Activated naive CD8-positive, alpha-beta T cell treated with anti-CD3 and anti-CD28 coated beads, Interleukin-2, amount 50 U/mL, for 24 hours (primary cell): ENCODE measurements at regions not wholly inside any gene's neighbourhood (a gene's known extent, or its start where the extent isn't known, plus 50 kb on each side); places are given as distances from the start of the nearest gene placed in this dataset.

Experiments used
- ATAC-seq: fragments of 150-1000 bp; cut with Tn5 transposase; one replicate; pipeline ENCODE4 v1.10.0; 2021
- DNase-seq: peaks from one replicate; pipeline ENCODE4 v3.0.0; 2021
- H3K27ac Mint-ChIP-seq: one replicate; pipeline ENCODE4 v1.8.0; 2021; ENCODE audit warnings: mild to moderate bottlenecking, mixed read lengths
- H3K27me3 Mint-ChIP-seq: one replicate; pipeline ENCODE4 v1.8.0; 2021; ENCODE audit warnings: mixed read lengths
- H3K36me3 Mint-ChIP-seq: one replicate; pipeline ENCODE4 v1.8.0; 2021; ENCODE audit warnings: low read depth, mixed read lengths
- H3K4me1 Mint-ChIP-seq: one replicate; pipeline ENCODE4 v1.8.0; 2021; ENCODE audit warnings: mixed read lengths
- H3K4me3 Mint-ChIP-seq: one replicate; pipeline ENCODE4 v1.8.0; 2021; ENCODE audit warnings: mild to moderate bottlenecking, moderate library complexity, mixed read lengths
- H3K9me3 Mint-ChIP-seq: one replicate; pipeline ENCODE4 v1.8.0; 2021; ENCODE audit warnings: mixed read lengths

GRCh38 chr22:47460176-47460575 lies 697.7 kb downstream of the TBC1D22A start:
- peaks cover 1% of the 10 kb centered on the region for H3K4me1 Mint-ChIP-seq
- no peak overlapping the region for H3K4me3 Mint-ChIP-seq
- no peaks in the 10 kb centered on the region for H3K36me3 Mint-ChIP-seq
- no peak overlapping the region for H3K27ac Mint-ChIP-seq
- H3K27me3 Mint-ChIP-seq: peaks cover 4% of the 10 kb centered on the region
- no peak for DNase-seq
- H3K9me3 Mint-ChIP-seq: peaks cover 6% of the 10 kb centered on the region
- no peak for ATAC-seq

DNA sequence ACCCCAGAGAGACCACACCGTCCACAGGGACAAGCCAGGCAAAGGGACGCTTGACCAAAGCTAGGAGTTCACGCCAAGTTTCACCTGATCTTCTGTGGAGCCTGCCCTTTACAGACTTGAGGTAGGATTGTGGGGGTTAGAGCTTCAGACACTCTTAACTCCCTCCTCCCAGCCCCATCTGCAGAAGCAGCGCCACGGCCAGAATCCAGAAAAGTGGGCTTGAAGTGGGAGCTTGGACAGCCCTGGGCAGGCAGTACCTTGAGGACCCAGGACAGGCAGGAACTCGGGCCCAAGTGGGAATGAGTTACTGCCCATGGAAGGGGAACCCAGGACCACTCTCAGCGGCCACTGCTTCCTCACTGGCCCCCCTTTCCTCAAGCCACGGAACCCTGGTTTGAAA lies 695.9 kb downstream of the TBC1D22A start:
- ATAC-seq: no peak
- Mint-ChIP-seq H3K4me3 (no peak overlapping the region), H3K36me3 (no peaks in the 10 kb centered on the region), H3K4me1 (peaks cover 1% of the 10 kb centered on the region), H3K27ac (no peak overlapping the region), H3K27me3 (no peaks in the 10 kb centered on the region), H3K9me3 (peaks cover 17% of the 10 kb centered on the region)
- DNase-seq: no peak

DNA sequence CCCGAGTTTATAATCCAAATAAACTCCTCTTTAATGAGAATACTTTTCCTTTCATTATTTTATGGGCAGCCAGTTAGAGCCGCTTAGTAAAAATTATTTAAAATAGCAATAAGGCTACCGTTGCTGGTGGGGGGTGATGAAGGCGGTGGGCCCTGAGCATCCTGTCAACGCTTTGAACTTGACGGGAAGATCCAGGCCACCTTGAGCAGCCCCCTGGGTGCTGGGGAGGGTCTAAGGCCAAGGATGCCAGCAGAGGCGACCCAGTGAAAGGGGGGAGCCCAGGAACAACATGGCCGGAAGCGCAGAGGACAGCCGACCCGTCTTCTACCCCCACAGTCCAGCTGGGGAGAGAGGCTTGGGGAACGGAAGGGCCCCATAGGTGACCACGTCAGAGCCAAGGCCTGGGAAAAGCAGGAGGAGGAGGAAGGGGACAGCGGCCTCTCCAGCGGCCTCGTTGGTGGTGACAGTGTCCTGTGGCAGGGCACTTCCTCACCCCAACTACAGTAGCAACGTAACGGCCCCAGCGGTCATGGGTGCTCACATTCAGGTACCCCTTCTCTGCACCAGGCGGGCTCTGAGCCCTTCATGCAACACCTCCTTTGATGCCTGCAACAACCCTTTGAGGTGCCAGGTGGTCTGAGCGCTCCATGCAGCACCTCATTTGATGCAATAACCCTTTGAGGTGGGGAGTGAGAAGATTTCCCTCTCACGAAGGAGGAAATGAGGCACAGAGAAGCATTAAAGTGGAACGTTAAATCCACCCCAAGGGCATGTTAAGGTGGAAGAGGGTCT lies 695.3 kb downstream of the TBC1D22A start:
- no peak overlapping the region for H3K27ac Mint-ChIP-seq

GRCh38 chr22:47457021-47457420 lies 694.6 kb downstream of the TBC1D22A start:
- DNase-seq (no peak), ATAC-seq (no peak)
- Mint-ChIP-seq H3K4me1 (peaks cover 1% of the 10 kb centered on the region), H3K9me3 (peaks cover 24% of the 10 kb centered on the region), H3K27me3 (no peaks in the 10 kb centered on the region), H3K4me3 (no peak overlapping the region), H3K36me3 (no peaks in the 10 kb centered on the region), H3K27ac (no peak overlapping the region)

More for the DNA sequence above, 695.3 kb downstream of the TBC1D22A start:
- Mint-ChIP-seq H3K9me3 (peaks cover 23% of the 10 kb centered on the region), H3K4me1 (peaks cover 1% of the 10 kb centered on the region), H3K4me3 (no peak overlapping the region), H3K36me3 (no peaks in the 10 kb centered on the region), H3K27me3 (no peaks in the 10 kb centered on the region)
- no peak for DNase-seq
- ATAC-seq: no peak

DNA sequence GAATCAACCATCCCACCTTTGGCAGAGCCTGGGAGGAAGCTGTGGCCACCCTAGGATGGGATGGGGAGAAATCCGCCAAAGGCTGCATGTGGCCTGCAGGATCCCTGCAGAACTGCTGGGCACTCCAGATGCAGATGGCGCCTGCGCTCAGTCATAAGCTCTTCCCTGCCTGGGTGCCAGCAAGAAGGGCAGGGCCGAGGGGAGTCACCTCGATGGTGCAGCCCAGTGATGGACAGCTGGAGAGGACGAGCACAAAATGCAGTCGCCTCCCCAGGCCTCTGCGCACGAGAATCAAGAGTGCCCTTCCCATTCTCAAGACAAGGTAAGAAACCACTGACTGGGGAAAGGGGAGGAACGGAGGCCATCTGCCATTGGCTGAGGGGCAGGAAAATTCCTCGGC lies 693.6 kb downstream of the TBC1D22A start:
- Mint-ChIP-seq H3K36me3 (no peaks in the 10 kb centered on the region), H3K4me3 (no peak overlapping the region), H3K27me3 (no peaks in the 10 kb centered on the region), H3K27ac (no peak overlapping the region), H3K9me3 (peaks cover 24% of the 10 kb centered on the region), H3K4me1 (peaks cover 1% of the 10 kb centered on the region)
- ATAC-seq (no peak), DNase-seq (no peak)

GRCh38 chr22:47453049-47453448 lies 690.6 kb downstream of the TBC1D22A start:
- Mint-ChIP-seq H3K4me1 (no peaks in the 10 kb centered on the region), H3K9me3 (peaks cover 24% of the 10 kb centered on the region), H3K27me3 (no peaks in the 10 kb centered on the region), H3K27ac (no peak overlapping the region), H3K4me3 (no peak overlapping the region), H3K36me3 (no peaks in the 10 kb centered on the region)
- ATAC-seq (no peak), DNase-seq (no peak)

- H3K36me3 Mint-ChIP-seq: no peaks in the 10 kb centered on the region
- no peak for DNase-seq
- no peaks in the 10 kb centered on the region for H3K4me1 Mint-ChIP-seq
- H3K9me3 Mint-ChIP-seq: peaks cover 24% of the 10 kb centered on the region
- H3K27ac Mint-ChIP-seq: no peak overlapping the region
- H3K4me3 Mint-ChIP-seq: no peak overlapping the region
- ATAC-seq: no peak
- H3K27me3 Mint-ChIP-seq: no peaks in the 10 kb centered on the region
These were observed 689.7 kb downstream of the TBC1D22A start for GRCh38 chr22:47452184-47452583.

GRCh38 chr22:47450876-47451475 lies 688.5 kb downstream of the TBC1D22A start:
- Mint-ChIP-seq H3K36me3 (no peaks in the 10 kb centered on the region), H3K4me3 (no peak overlapping the region), H3K4me1 (no peaks in the 10 kb centered on the region), H3K27ac (no peak overlapping the region), H3K9me3 (peaks cover 24% of the 10 kb centered on the region), H3K27me3 (no peaks in the 10 kb centered on the region)
- ATAC-seq: no peak
- no peak for DNase-seq

GRCh38 chr22:47449508-47450270 lies 687.2 kb downstream of the TBC1D22A start:
- Mint-ChIP-seq H3K27ac (no peak overlapping the region), H3K36me3 (no peaks in the 10 kb centered on the region), H3K9me3 (peaks cover 17% of the 10 kb centered on the region), H3K4me3 (no peak overlapping the region), H3K4me1 (no peaks in the 10 kb centered on the region), H3K27me3 (peaks cover 6% of the 10 kb centered on the region)
- DNase-seq (no peak), ATAC-seq (no peak)

GRCh38 chr22:47448231-47449223 lies 686.1 kb downstream of the TBC1D22A start:
- ATAC-seq: no peak
- H3K36me3 Mint-ChIP-seq: no peaks in the 10 kb centered on the region
- no peaks in the 10 kb centered on the region for H3K4me1 Mint-ChIP-seq
- peaks cover 6% of the 10 kb centered on the region for H3K27me3 Mint-ChIP-seq
- H3K9me3 Mint-ChIP-seq: peaks cover 9% of the 10 kb centered on the region
- no peak overlapping the region for H3K4me3 Mint-ChIP-seq
- DNase-seq: no peak
- no peak overlapping the region for H3K27ac Mint-ChIP-seq

DNA sequence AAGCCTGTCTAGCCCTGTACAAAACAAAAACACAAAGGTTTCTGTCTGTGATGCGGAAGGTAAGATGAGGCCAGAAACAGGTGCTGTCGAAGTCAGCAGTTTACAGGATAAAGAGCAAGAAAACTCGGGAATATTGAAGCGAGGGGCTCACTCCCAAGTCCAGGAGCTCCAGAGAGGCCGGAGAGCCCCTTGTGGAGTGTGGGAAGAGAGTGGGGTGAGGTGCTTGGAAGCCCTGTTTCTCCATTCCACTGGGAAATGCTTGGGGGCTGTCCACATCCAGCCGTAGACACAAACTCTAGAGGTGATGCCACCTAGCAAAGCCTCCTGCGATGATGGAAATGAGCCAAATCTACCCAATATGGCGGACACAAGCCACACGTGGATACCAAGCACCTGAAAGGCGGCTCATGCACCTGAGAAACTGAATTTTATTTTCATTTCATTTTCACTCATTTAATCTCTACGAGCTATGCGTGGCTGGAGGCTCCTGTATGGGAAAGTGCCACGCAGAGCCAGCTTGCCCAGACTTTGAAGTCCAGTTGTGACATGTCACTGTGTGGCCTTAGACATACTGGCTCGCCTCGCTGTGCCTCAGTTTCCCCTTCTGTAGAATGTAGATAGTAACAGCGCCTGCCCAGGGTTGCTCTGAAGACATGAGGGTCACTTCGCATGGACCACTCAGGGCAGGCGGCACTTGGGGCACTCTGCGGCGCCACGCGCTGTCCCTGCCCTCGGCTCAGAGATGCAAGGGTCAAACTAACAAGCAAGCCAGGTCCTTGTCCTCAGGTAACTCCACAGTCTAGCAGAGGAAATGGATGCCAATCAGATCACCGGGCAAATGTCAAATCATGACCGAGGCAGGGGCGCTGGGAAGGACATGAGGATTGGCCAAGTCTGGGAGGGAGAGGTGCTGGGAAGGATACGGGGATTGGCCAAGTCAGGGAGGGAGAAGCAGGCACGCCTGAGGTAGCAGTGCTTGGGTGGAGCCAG lies 684.7 kb downstream of the TBC1D22A start:
- no peak for DNase-seq
- Mint-ChIP-seq H3K27me3 (peaks cover 6% of the 10 kb centered on the region), H3K9me3 (peaks cover 6% of the 10 kb centered on the region), H3K4me3 (no peak overlapping the region), H3K36me3 (no peaks in the 10 kb centered on the region), H3K4me1 (no peaks in the 10 kb centered on the region), H3K27ac (no peak overlapping the region)
- no peak for ATAC-seq

DNA sequence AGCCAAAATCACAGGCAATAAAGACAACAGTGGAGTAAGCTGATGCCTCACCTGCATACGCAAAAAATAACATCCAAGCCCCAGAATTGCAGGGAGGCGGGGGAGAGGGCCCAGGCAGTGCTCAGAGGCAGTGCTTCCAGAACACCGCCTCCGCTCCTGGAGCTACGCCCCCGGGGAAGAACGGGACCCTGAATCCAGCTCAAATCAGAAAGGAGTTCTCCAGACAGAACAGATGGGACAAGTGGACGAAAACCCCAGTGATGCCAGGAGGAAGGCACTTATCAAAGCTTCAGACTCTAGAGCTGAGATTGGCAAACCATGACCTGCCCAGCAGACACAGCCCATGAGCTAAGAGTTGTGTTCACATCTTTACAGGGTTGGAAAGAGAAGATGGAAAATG lies 683.9 kb downstream of the TBC1D22A start:
- Mint-ChIP-seq H3K27ac (no peak overlapping the region), H3K27me3 (peaks cover 6% of the 10 kb centered on the region), H3K4me1 (no peaks in the 10 kb centered on the region), H3K9me3 (peaks cover 11% of the 10 kb centered on the region), H3K36me3 (no peaks in the 10 kb centered on the region), H3K4me3 (no peak overlapping the region)
- no peak for DNase-seq
- no peak for ATAC-seq

GRCh38 chr22:47445716-47446290 lies 683.4 kb downstream of the TBC1D22A start:
- Mint-ChIP-seq H3K4me1 (no peaks in the 10 kb centered on the region), H3K4me3 (no peak overlapping the region)
- no peak for ATAC-seq

More at GRCh38 chr22:47445716-47446290, 683.4 kb downstream of the TBC1D22A start:
- H3K27ac Mint-ChIP-seq: no peak overlapping the region
- peaks cover 6% of the 10 kb centered on the region for H3K27me3 Mint-ChIP-seq
- H3K9me3 Mint-ChIP-seq: peaks cover 11% of the 10 kb centered on the region
- no peak for DNase-seq
- H3K36me3 Mint-ChIP-seq: no peaks in the 10 kb centered on the region
